ENCODE measurements at regions not wholly inside any gene's neighbourhood (a gene's known extent, or its start where the extent isn't known, plus 50 kb on each side); places are given as distances from the start of the nearest gene placed in this dataset.

DNA sequence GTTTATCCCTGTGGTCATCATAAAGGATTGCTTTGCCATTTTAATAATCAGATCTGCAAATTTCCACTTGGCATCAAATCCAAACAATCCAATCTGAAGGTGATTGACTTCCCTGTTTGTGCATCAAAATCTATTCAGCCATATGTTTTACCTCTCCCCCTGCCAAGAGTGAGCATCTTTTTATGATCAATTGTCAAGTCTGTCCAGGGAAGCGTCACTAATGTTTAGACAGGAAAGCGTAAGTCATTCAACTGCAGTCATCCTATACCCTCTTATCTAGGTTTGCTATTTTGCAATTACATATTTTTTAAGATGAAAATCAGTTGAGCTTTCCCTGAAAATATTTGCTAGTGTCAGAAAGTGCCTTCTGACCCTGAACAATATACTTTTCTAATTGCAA is 1224.1 kb upstream of the SEL1L start:
- TF ChIP-seq, protein P1, sequence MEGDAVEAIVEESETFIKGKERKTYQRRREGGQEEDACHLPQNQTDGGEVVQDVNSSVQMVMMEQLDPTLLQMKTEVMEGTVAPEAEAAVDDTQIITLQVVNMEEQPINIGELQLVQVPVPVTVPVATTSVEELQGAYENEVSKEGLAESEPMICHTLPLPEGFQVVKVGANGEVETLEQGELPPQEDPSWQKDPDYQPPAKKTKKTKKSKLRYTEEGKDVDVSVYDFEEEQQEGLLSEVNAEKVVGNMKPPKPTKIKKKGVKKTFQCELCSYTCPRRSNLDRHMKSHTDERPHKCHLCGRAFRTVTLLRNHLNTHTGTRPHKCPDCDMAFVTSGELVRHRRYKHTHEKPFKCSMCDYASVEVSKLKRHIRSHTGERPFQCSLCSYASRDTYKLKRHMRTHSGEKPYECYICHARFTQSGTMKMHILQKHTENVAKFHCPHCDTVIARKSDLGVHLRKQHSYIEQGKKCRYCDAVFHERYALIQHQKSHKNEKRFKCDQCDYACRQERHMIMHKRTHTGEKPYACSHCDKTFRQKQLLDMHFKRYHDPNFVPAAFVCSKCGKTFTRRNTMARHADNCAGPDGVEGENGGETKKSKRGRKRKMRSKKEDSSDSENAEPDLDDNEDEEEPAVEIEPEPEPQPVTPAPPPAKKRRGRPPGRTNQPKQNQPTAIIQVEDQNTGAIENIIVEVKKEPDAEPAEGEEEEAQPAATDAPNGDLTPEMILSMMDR (IDR thresholded peaks at IDR 0.05): no peak
- Histone ChIP-seq H3K9me3 (no peaks in the 10 kb centered on the region), H3K27me3 (no peaks in the 10 kb centered on the region), H3K27ac (no peak overlapping the region), H3K9ac (ENCODE audit: low read depth in 2 of 2, low read length in 2 of 2) (no peak overlapping the region), H3K36me3 (no peaks in the 10 kb centered on the region), H3K4me3 (no peak overlapping the region), H3K4me1 (no peaks in the 10 kb centered on the region)
- no peak for DNase-seq
- intact Hi-C loops (cut with DNase I): no loop called here

DNA sequence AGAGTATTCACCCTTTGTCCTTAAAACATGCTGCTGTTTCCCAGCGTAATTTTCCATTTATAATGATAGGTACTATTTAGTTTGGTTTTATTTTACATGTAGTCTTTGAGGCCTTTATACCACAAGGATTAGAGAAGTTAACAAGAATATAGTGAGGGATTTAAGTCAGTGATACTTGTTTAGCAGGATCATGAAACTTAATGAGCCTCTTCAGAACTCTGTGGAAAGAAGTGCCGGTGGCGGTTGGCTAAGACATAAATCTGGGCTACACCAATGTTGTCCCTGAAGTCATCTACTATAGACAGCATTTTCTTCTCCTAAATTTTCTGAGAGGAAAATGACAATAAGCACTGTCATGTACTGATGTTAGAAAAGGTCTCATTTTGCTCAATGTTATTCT is 1226.0 kb upstream of the SEL1L start:
- intact Hi-C loops (cut with DNase I): no loop called here

DNA sequence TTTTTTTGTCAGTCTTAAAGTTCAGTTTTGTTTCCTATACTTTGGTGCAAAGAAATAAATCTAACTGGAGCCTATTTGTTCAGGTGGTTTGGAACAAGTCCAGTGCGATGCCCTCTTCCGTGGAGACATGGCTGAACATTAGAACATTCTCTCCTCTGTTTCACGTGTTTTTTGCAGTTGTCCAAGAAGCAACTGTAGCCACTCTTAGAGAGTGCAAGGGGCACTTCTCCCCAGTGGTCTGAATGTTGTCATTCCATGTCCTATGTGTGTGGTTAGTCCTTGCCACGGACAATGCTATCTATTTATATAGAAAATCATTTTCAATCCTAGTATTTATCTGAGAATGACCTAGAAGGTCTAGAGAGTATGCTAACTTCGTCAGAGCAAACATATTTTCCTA is 1232.5 kb upstream of the SEL1L start:
- no peak for DNase-seq
- no peak overlapping the region for H3K27ac ChIP-seq
- H3K4me1 ChIP-seq: no peaks in the 10 kb centered on the region
- H3K4me3 ChIP-seq: no peak overlapping the region
- no peaks in the 10 kb centered on the region for H3K9me3 ChIP-seq
- TF ChIP-seq, protein P1 (IDR thresholded peaks at IDR 0.05): no peak
- H3K36me3 ChIP-seq: no peaks in the 10 kb centered on the region
- no peak overlapping the region for H3K9ac ChIP-seq (ENCODE audit: low read depth in 2 of 2, low read length in 2 of 2)
- no peaks in the 10 kb centered on the region for H3K27me3 ChIP-seq
- intact Hi-C loops (cut with DNase I): no loop called here

More for the DNA sequence above, 1226.0 kb upstream of the SEL1L start:
- Histone ChIP-seq H3K4me1 (no peaks in the 10 kb centered on the region), H3K9me3 (no peaks in the 10 kb centered on the region), H3K4me3 (no peak overlapping the region), H3K27me3 (no peaks in the 10 kb centered on the region), H3K27ac (no peak overlapping the region), H3K36me3 (no peaks in the 10 kb centered on the region), H3K9ac (ENCODE audit: low read depth in 2 of 2, low read length in 2 of 2) (no peak overlapping the region)
- TF ChIP-seq, protein P1 (IDR thresholded peaks at IDR 0.05): no peak
- no peak for DNase-seq

DNA sequence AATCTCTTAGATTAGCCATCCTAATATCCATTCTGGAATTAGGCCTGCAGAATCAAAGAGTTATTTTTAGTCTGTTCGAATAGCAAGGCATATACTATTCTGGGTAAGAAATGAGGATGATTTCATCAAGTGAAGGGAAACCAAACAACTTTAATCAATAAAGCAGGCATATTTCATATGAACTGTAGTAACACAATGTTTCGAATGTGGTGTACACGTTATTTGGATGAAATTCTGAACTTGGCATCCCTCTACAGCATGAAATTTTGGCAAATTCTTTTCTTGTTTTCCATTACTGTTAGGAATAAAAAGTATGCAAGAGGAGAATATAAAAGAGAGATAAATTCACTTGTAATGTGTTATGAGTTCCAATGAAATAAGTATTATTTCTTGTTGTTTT is 1233.3 kb upstream of the SEL1L start:
- intact Hi-C loops (cut with DNase I): no loop called here
- H3K9me3 ChIP-seq: no peaks in the 10 kb centered on the region
- TF ChIP-seq, protein P1 (IDR thresholded peaks at IDR 0.05): no peak
- no peak overlapping the region for H3K27ac ChIP-seq
- DNase-seq: no peak
- no peaks in the 10 kb centered on the region for H3K27me3 ChIP-seq
- no peak overlapping the region for H3K9ac ChIP-seq (ENCODE audit: low read depth in 2 of 2, low read length in 2 of 2)
- H3K4me3 ChIP-seq: no peak overlapping the region
- H3K4me1 ChIP-seq: no peaks in the 10 kb centered on the region
- H3K36me3 ChIP-seq: no peaks in the 10 kb centered on the region

DNA sequence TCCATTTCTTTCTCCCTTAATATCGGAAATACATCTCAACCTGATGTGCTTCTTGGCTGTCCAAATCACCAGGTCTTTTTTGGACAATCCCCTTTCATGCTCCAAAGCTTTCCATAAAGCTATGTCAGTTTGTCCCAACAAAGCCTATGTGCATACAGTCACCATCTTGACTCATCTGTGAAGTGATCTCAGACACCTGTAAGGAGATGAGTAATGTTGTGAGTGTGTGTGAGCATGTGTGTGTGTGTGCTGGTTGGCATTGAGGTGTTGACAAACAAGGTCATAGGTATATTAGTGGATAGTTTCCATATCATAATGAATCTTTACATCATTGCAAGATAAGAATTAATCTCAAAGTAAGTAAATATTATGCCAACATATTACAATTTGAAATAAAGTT is 1243.3 kb upstream of the SEL1L start:
- H3K9me3 ChIP-seq: no peaks in the 10 kb centered on the region
- H3K27me3 ChIP-seq: no peaks in the 10 kb centered on the region
- H3K9ac ChIP-seq (ENCODE audit: low read depth in 2 of 2, low read length in 2 of 2): no peak overlapping the region
- TF ChIP-seq, protein P1 (IDR thresholded peaks at IDR 0.05): no peak
- H3K4me1 ChIP-seq: no peaks in the 10 kb centered on the region
- no peak for DNase-seq
- intact Hi-C loops (cut with DNase I): no loop called here
- H3K4me3 ChIP-seq: no peak overlapping the region
- no peaks in the 10 kb centered on the region for H3K36me3 ChIP-seq
- H3K27ac ChIP-seq: no peak overlapping the region
